H9 (cell line): ENCODE measurements at regions not wholly inside any gene's neighbourhood (a gene's known extent, or its start where the extent isn't known, plus 50 kb on each side); places are given as distances from the start of the nearest gene placed in this dataset.

Source experiments
- DNase-seq: peaks from one replicate; pipeline ENCODE4 v3.0.0-alpha.2; 2017
- H2AFZ ChIP-seq: one replicate; pipeline ENCODE4 v1.6.1; 2013; ENCODE audit warnings: mild to moderate bottlenecking, low read length, control low read depth, moderate library complexity
- H2AK5ac ChIP-seq: 2 replicates; pipeline ENCODE4 v1.6.1; 2013; ENCODE audit warnings: low read length, control low read depth, mixed read lengths; ENCODE audit not compliant: insufficient read length
- H2BK120ac ChIP-seq: one replicate; pipeline ENCODE4 v1.6.1; 2013; ENCODE audit warnings: low read depth, mild to moderate bottlenecking, low read length, control low read depth, inconsistent platforms; ENCODE audit not compliant: poor library complexity, severe bottlenecking
- H2BK12ac ChIP-seq: 2 replicates; pipeline ENCODE4 v1.6.1; 2013; ENCODE audit warnings: low read length, control low read depth, mixed read lengths, low read depth; ENCODE audit not compliant: insufficient read length
- H2BK15ac ChIP-seq: 2 replicates; pipeline ENCODE4 v1.6.1; 2013; ENCODE audit warnings: low read depth, low read length, control low read depth
- H2BK20ac ChIP-seq: one replicate; pipeline ENCODE4 v1.6.1; 2013; ENCODE audit warnings: low read depth, mild to moderate bottlenecking, low read length, control low read depth, inconsistent platforms; ENCODE audit not compliant: poor library complexity, severe bottlenecking
- H2BK5ac ChIP-seq: 2 replicates; pipeline ENCODE4 v1.6.1; 2013; ENCODE audit warnings: low read length, control low read depth, mixed read lengths; ENCODE audit not compliant: insufficient read length
- H3K14ac ChIP-seq: 2 replicates; pipeline ENCODE4 v1.6.1; 2013; ENCODE audit warnings: low read length, control low read depth; ENCODE audit not compliant: insufficient read depth
- H3K18ac ChIP-seq: 2 replicates; pipeline ENCODE4 v1.6.1; 2013; ENCODE audit warnings: low read depth, mild to moderate bottlenecking, mixed read lengths, low read length, control low read depth; ENCODE audit not compliant: insufficient read length
- H3K23ac ChIP-seq: 2 replicates; pipeline ENCODE4 v1.6.1; 2013; ENCODE audit warnings: low read length, control low read depth, mixed read lengths, low read depth; ENCODE audit not compliant: insufficient read length
- H3K23me2 ChIP-seq: 2 replicates; pipeline ENCODE4 v1.6.1; 2013; ENCODE audit warnings: low read depth, mild to moderate bottlenecking, mixed read lengths, low read length, control low read depth; ENCODE audit not compliant: insufficient read length, poor library complexity, severe bottlenecking
- H3K27ac ChIP-seq: 2 replicates; pipeline ENCODE4 v1.5.1; 2013; ENCODE audit warnings: low read length, control low read depth, mixed read lengths, low read depth; ENCODE audit not compliant: insufficient read length
- H3K27me3 ChIP-seq: 2 replicates; pipeline ENCODE4 v1.6.1; 2013; ENCODE audit warnings: low read length, control low read depth, inconsistent platforms; ENCODE audit not compliant: insufficient read depth
- H3K4ac ChIP-seq: 2 replicates; pipeline ENCODE4 v1.6.1; 2013; ENCODE audit warnings: low read depth, mild to moderate bottlenecking, control low read depth, inconsistent platforms, low read length, moderate library complexity
- H3K4me1 ChIP-seq: 2 replicates; pipeline ENCODE4 v1.6.1; 2013; ENCODE audit warnings: low read length, control low read depth, inconsistent platforms; ENCODE audit not compliant: insufficient read depth
- H3K4me2 ChIP-seq: 2 replicates; pipeline ENCODE4 v1.6.1; 2013; ENCODE audit warnings: low read length, control low read depth, mixed read lengths; ENCODE audit not compliant: insufficient read length, insufficient read depth
- H3K56ac ChIP-seq: 2 replicates; pipeline ENCODE4 v1.6.1; 2013; ENCODE audit warnings: low read depth, mild to moderate bottlenecking, mixed read lengths, low read length, control low read depth; ENCODE audit not compliant: insufficient read length
- H3K79me1 ChIP-seq: 2 replicates; pipeline ENCODE4 v1.6.1; 2013; ENCODE audit warnings: low read depth, mild to moderate bottlenecking, moderate library complexity, low read length, control low read depth, inconsistent platforms; ENCODE audit not compliant: insufficient read depth, poor library complexity, severe bottlenecking
- H3K79me2 ChIP-seq: 2 replicates; pipeline ENCODE4 v1.6.1; 2013; ENCODE audit warnings: low read length, control low read depth, inconsistent platforms; ENCODE audit not compliant: insufficient read depth
- H3K9ac ChIP-seq: 2 replicates; pipeline ENCODE4 v1.6.1; 2013; ENCODE audit warnings: low read length, control low read depth, mixed read lengths; ENCODE audit not compliant: insufficient read length; ENCODE audit errors: extremely low read depth
- H3K9me3 ChIP-seq: one replicate; pipeline ENCODE4 v1.6.1; 2013; ENCODE audit warnings: low read depth, low read length, inconsistent platforms; ENCODE audit not compliant: control insufficient read depth
- H3T11ph ChIP-seq: one replicate; pipeline ENCODE4 v1.6.1; 2013; ENCODE audit warnings: mild to moderate bottlenecking, low read length, control low read depth, inconsistent platforms
- H4K20me1 ChIP-seq: one replicate; pipeline ENCODE4 v1.6.1; 2013; ENCODE audit not compliant: control insufficient read depth, insufficient read length, insufficient read depth
- H4K5ac ChIP-seq: 2 replicates; pipeline ENCODE4 v1.6.1; 2013; ENCODE audit warnings: low read depth, mild to moderate bottlenecking, mixed read lengths, low read length, control low read depth; ENCODE audit not compliant: insufficient read length
- H4K8ac ChIP-seq: replicated peaks from 2 replicates; pipeline ENCODE4 v1.6.1; 2013; ENCODE audit warnings: low read length, control low read depth, mixed read lengths, low read depth; ENCODE audit not compliant: insufficient read length
- H4K91ac ChIP-seq: 2 replicates; pipeline ENCODE4 v1.6.1; 2013; ENCODE audit warnings: low read depth, mild to moderate bottlenecking, moderate library complexity, mixed read lengths, low read length, control low read depth; ENCODE audit not compliant: insufficient read length
- H3K27ac Mint-ChIP-seq, 3 experiments: 2 replicates in 2 of 3; 3 replicates in 1 of 3; pipeline ENCODE4 v1.8.0; 2020 to 2021; ENCODE audit warnings: mixed read lengths in 3 of 3, mild to moderate bottlenecking in 1 of 3, moderate library complexity in 1 of 3
- H3K27me3 Mint-ChIP-seq: 2 replicates; pipeline ENCODE4 v1.8.0; 2021; ENCODE audit warnings: low read depth, mild to moderate bottlenecking, moderate library complexity, mixed read lengths
- H3K36me3 Mint-ChIP-seq, 3 experiments: 2 replicates in 2 of 3; 3 replicates in 1 of 3; pipeline ENCODE4 v1.8.0; 2020 to 2021; ENCODE audit warnings: low read depth in 3 of 3, mixed read lengths in 3 of 3; ENCODE audit not compliant: insufficient read depth in 1 of 3
- H3K4me1 Mint-ChIP-seq, 2 experiments: 2 replicates each; pipeline ENCODE4 v1.8.0; 2020; ENCODE audit warnings: mixed read lengths in 2 of 2
- H3K4me3 Mint-ChIP-seq, 2 experiments: 2 replicates in 1 of 2; 3 replicates in 1 of 2; pipeline ENCODE4 v1.8.0; 2020 to 2021; ENCODE audit warnings: mild to moderate bottlenecking in 2 of 2, mixed read lengths in 2 of 2, moderate library complexity in 1 of 2
- H3K9me3 Mint-ChIP-seq, 2 experiments: 2 replicates in 1 of 2; 3 replicates in 1 of 2; pipeline ENCODE4 v1.8.0; 2020; ENCODE audit warnings: mild to moderate bottlenecking in 2 of 2, mixed read lengths in 2 of 2, moderate library complexity in 1 of 2
- CTCF ChIP-seq: fragments of 200-600 bp; sonication (generic); conservative IDR thresholded peaks from 3 replicates; pipeline ENCODE4 v1.8.0; 2021; ENCODE audit warnings: antibody characterized with exemption, mild to moderate bottlenecking
- WGBS: extraction: QIAGEN DNeasy Blood & Tissue Kit; methylation state at CpG from one replicate; pipeline ENCODE4 v1.1.7; 2013; ENCODE audit warnings: missing lambda C conversion rate, low lambda C conversion rate, mixed read lengths; ENCODE audit not compliant: insufficient read length; ENCODE audit errors: extremely low coverage; 5-methylcytosine and 5-hydroxymethylcytosine counted together

- Histone ChIP-seq H2BK15ac (no peak overlapping the region), H3K56ac (no peak overlapping the region), H3K4ac (no peak overlapping the region), H2BK5ac (no peak overlapping the region), H3T11ph (no peak overlapping the region), H3K4me2 (no peak overlapping the region), H2BK20ac (no peak overlapping the region), H3K23ac (no peak overlapping the region), H4K5ac (no peak overlapping the region), H2BK120ac (no peak overlapping the region), H3K9me3 (no peaks in the 10 kb centered on the region), H4K91ac (no peak overlapping the region), H3K27me3 (no peaks in the 10 kb centered on the region), H3K23me2 (no peaks in the 10 kb centered on the region), H3K79me2 (no peaks in the 10 kb centered on the region), H3K18ac (no peak overlapping the region), H4K20me1 (no peaks in the 10 kb centered on the region), H2BK12ac (no peak overlapping the region), H3K79me1 (no peaks in the 10 kb centered on the region), H2AFZ (no peak overlapping the region), H3K9ac (no peak overlapping the region), H2AK5ac (no peak overlapping the region), H3K4me1 (peaks cover 4% of the 10 kb centered on the region; the same call in 1 of the 2 replicates), H3K27ac (no peak overlapping the region), H3K14ac (no peak overlapping the region), H4K8ac (no peak overlapping the region)
- peaks cover 6% of the 10 kb centered on the region for H3K27me3 Mint-ChIP-seq
- no peak overlapping the region for H3K4me3 Mint-ChIP-seq
- no peaks in the 10 kb centered on the region; a peak in 1 of 7 replicates for H3K36me3 Mint-ChIP-seq
- no peak for DNase-seq
- peaks cover 8 to 14% of the 10 kb centered on the region in 2 experiments for H3K4me1 Mint-ChIP-seq
- no peak overlapping the region for H3K27ac Mint-ChIP-seq
- TF ChIP-seq CTCF, result no peak
- no peaks in the 10 kb centered on the region for H3K9me3 Mint-ChIP-seq
- no CpG with 5 or more reads among the region's 4 CpGs for WGBS
Measured at GRCh38 chr5:136418301-136418700, 53.0 kb upstream of the TRPC7 start.
